HepG2 (cell line): ENCODE measurements at regions not wholly inside any gene's neighbourhood (a gene's known extent, or its start where the extent isn't known, plus 50 kb on each side); places are given as distances from the start of the nearest gene placed in this dataset.

Experiments
- ATAC-seq: fragments of 200-7000 bp; cut with Tn5 transposase; 3 replicates; pipeline ENCODE4 v1.9.1; 2020; ENCODE audit warnings: mild to moderate bottlenecking, moderate library complexity
- BruUV-seq: library from RNA; stranded (reverse); fragments of 400-500 nt; replicated peaks from 2 replicates; lab custom pipeline; 2021; lab: Mats Ljungman, UMichigan
- CTCF ChIA-PET: fragments of 300-600 bp; formaldehyde crosslinking; extraction: SDS; loops from one replicate; lab custom pipeline; 2021; ENCODE audit warnings: low total read pairs, inconsistent platforms, low intra/inter-chr PET ratio; lab: Yijun Ruan, JAX
- POLR2A ChIA-PET: fragments of 350-600 bp; sonication (Branson Sonifier 250); formaldehyde crosslinking; loops from one replicate; lab custom pipeline; 2020; ENCODE audit warnings: antibody characterized with exemption, inconsistent platforms; lab: Yijun Ruan, JAX
- DNase-seq: peaks from one replicate; pipeline ENCODE4 v3.0.0-alpha.2; 2015; ENCODE audit warnings: low spot score
- FAIRE-seq: peaks from 3 replicates; lab custom pipeline; 2011; peaks lifted over from hg19 to GRCh38; lab: Jason Lieb, UNC
- H2AFZ ChIP-seq: one replicate; pipeline ENCODE4 v1.6.1; 2011; ENCODE audit warnings: low read length, inconsistent platforms
- H3K27ac ChIP-seq: fragments of 300-600 bp; 3 replicates; pipeline ENCODE4 v1.8.0; 2011; ENCODE audit warnings: mixed run types, mild to moderate bottlenecking, mixed read lengths, low read length, inconsistent platforms; ENCODE audit not compliant: insufficient read depth; ENCODE audit errors: extremely low read length
- H3K27me3 ChIP-seq, 2 experiments: fragments of 200-600 bp in 1 of 2; 2 replicates in 1 of 2; 3 replicates in 1 of 2; pipeline versions ENCODE4 v1.6.0 to v1.8.0; 2011; ENCODE audit warnings: low read length in 2 of 2, mild to moderate bottlenecking in 2 of 2, moderate library complexity in 2 of 2, inconsistent platforms in 1 of 2; ENCODE audit not compliant: insufficient read depth in 2 of 2, control insufficient read depth in 1 of 2
- H3K36me3 ChIP-seq, 2 experiments: fragments of 200-600 bp in 1 of 2; replicated peaks in 1 of 2; 2 replicates in 1 of 2; 3 replicates in 1 of 2; pipeline versions ENCODE4 v1.5.1 to v1.8.0; 2011; ENCODE audit warnings: low read length in 2 of 2, inconsistent platforms in 1 of 2; ENCODE audit not compliant: insufficient read depth in 2 of 2, control insufficient read depth in 1 of 2
- H3K4me1 ChIP-seq: 2 replicates; pipeline ENCODE4 v1.5.1; 2012; ENCODE audit warnings: low read length, inconsistent platforms; ENCODE audit not compliant: insufficient read depth
- H3K4me2 ChIP-seq: 2 replicates; pipeline ENCODE4 v1.6.0; 2011; ENCODE audit warnings: low read depth, low read length, inconsistent platforms
- H3K4me3 ChIP-seq, 3 experiments: fragments of 200-600 bp in 1 of 3; sonication (generic), shearing (Covaris generic) in 1 of 3; replicated peaks in 1 of 3; 2 replicates each; pipeline ENCODE4 v1.5.1; 2011 to 2016; ENCODE audit warnings: low read length in 3 of 3, inconsistent platforms in 2 of 3, low read depth in 2 of 3, mild to moderate bottlenecking in 2 of 3, control low read depth in 1 of 3, mixed read lengths in 1 of 3; ENCODE audit not compliant: insufficient read depth in 1 of 3
- H3K79me2 ChIP-seq: one replicate; pipeline ENCODE4 v1.6.1; 2011; ENCODE audit warnings: low read length, inconsistent platforms; ENCODE audit not compliant: insufficient read depth
- H3K9ac ChIP-seq: 2 replicates; pipeline ENCODE4 v1.6.0; 2011; ENCODE audit warnings: mild to moderate bottlenecking, low read depth, low read length, inconsistent platforms; ENCODE audit not compliant: insufficient read depth
- H3K9me3 ChIP-seq: 2 replicates; pipeline ENCODE4 v1.5.1; 2012; ENCODE audit warnings: mild to moderate bottlenecking, low read length
- H4K20me1 ChIP-seq: 2 replicates; pipeline ENCODE4 v1.6.0; 2011; ENCODE audit warnings: inconsistent platforms, mild to moderate bottlenecking, low read length, moderate library complexity; ENCODE audit not compliant: insufficient read depth
- ATF7 ChIP-seq, 2 experiments: fragments of 450-650 bp in 1 of 2; sonication (generic) in 1 of 2; formaldehyde crosslinking in 1 of 2; IDR thresholded peaks; 2 replicates each; pipeline versions ENCODE4 v1.4.0 to v1.6.1; 2016 to 2020; ENCODE audit warnings: antibody characterized with exemption in 1 of 2, mild to moderate bottlenecking in 1 of 2, missing genetic modification reagents in 1 of 2
- BORCS8-MEF2B ChIP-seq: sonication (generic); formaldehyde crosslinking; IDR thresholded peaks from 2 replicates; pipeline ENCODE4 v1.8.0; 2022; ENCODE audit warnings: mild to moderate bottlenecking, missing genetic modification reagents
- KDM5A ChIP-seq: fragments of 200-600 bp; sonication (generic); IDR thresholded peaks from 2 replicates; pipeline ENCODE4 v1.7.0; 2018; ENCODE audit warnings: antibody characterized with exemption, mild to moderate bottlenecking, low read length, borderline replicate concordance
- MAFF ChIP-seq: IDR thresholded peaks from 2 replicates; pipeline ENCODE4 v1.6.1; 2011; ENCODE audit warnings: low read depth, low read length, improper control_type of control experiment
- MAFK ChIP-seq, 2 experiments: IDR thresholded peaks in 1 of 2; conservative IDR thresholded peaks in 1 of 2; 2 replicates each; pipeline ENCODE4 v1.6.1; 2011; ENCODE audit warnings: improper control_type of control experiment in 2 of 2, low read length in 2 of 2
- ZFP62 ChIP-seq: sonication (generic); formaldehyde crosslinking; IDR thresholded peaks from 2 replicates; pipeline ENCODE4 v1.4.0; 2020; ENCODE audit warnings: missing genetic modification reagents
- ZNF124 ChIP-seq: sonication (generic); formaldehyde crosslinking; IDR thresholded peaks from 2 replicates; pipeline ENCODE4 v1.4.0; 2020; ENCODE audit warnings: missing genetic modification reagents
- ZNF225 ChIP-seq: sonication (generic); formaldehyde crosslinking; IDR thresholded peaks from 2 replicates; pipeline ENCODE4 v1.4.0; 2020; ENCODE audit warnings: mild to moderate bottlenecking, missing genetic modification reagents
- ZNF317 ChIP-seq: sonication (generic); formaldehyde crosslinking; IDR thresholded peaks from 2 replicates; pipeline ENCODE4 v1.5.0; 2020; ENCODE audit warnings: mild to moderate bottlenecking, missing genetic modification reagents
- ZNF543 ChIP-seq: sonication (generic); formaldehyde crosslinking; IDR thresholded peaks from 2 replicates; pipeline ENCODE4 v1.4.0; 2020; ENCODE audit warnings: mild to moderate bottlenecking, missing genetic modification reagents
- ZNF678 ChIP-seq: sonication (generic); formaldehyde crosslinking; IDR thresholded peaks from 2 replicates; pipeline ENCODE4 v1.4.0; 2020; ENCODE audit warnings: mild to moderate bottlenecking, missing genetic modification reagents
- WGBS: methylation state at CpG from one replicate; pipeline ENCODE4 v1.1.6; 2017; ENCODE audit warnings: low lambda C conversion rate; 5-methylcytosine and 5-hydroxymethylcytosine counted together
- in situ Hi-C: cut with HindIII; loops from 2 replicates; pipeline ENCODE4 v1.10.0; 2017; ENCODE audit warnings: low pct_unique_long_range_greater_than_20kb; ENCODE audit not compliant: extremely low pct_ligation_motif_present
- intact Hi-C: fragments of 100-400 bp; cut with micrococcal nuclease; formaldehyde crosslinking; loops from one replicate; pipeline ENCODE4 v1.10.0; 2022; ENCODE audit not compliant: unreplicated experiment
- TF ChIP-seq, protein P1 (sequence below): sonication (generic); formaldehyde crosslinking; IDR thresholded peaks from 2 replicates; pipeline ENCODE4 v1.4.0; 2020; ENCODE audit warnings: low read depth, mild to moderate bottlenecking, missing genetic modification reagents
- TF ChIP-seq, protein P2 (sequence below): sonication (generic); IDR thresholded peaks from 2 replicates; pipeline ENCODE4 v1.6.1; 2016; ENCODE audit warnings: low read depth, borderline replicate concordance

DNA sequence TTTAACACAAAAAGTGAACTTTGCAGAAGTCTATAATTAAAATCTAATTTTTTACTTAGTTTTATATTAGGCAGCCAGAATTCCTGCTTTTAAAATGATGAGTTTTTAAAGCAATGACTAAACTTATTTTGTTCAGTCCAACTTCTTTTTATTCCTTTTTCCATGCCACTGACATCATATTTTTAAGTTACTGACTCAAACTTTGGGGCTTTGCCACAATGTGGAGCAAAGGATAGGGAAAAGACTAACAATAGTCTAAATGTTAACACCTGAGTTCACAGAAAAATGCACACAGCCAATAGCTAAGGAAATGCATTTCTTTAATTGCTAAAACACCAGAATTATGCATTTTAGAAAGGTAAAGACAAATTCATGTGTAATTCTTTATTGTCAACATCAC is 647.6 kb upstream of the DPPA4 start (continued):
- TF ChIP-seq, protein P1, sequence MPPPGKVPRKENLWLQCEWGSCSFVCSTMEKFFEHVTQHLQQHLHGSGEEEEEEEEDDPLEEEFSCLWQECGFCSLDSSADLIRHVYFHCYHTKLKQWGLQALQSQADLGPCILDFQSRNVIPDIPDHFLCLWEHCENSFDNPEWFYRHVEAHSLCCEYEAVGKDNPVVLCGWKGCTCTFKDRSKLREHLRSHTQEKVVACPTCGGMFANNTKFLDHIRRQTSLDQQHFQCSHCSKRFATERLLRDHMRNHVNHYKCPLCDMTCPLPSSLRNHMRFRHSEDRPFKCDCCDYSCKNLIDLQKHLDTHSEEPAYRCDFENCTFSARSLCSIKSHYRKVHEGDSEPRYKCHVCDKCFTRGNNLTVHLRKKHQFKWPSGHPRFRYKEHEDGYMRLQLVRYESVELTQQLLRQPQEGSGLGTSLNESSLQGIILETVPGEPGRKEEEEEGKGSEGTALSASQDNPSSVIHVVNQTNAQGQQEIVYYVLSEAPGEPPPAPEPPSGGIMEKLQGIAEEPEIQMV (CRISPR knock-in tag), result no peak
- TF ChIP-seq ZNF543 (CRISPR knock-in tag) (no peak), ZNF317 (CRISPR knock-in tag) (no peak), ZNF678 (CRISPR knock-in tag) (no peak)
- TF ChIP-seq, protein P2, sequence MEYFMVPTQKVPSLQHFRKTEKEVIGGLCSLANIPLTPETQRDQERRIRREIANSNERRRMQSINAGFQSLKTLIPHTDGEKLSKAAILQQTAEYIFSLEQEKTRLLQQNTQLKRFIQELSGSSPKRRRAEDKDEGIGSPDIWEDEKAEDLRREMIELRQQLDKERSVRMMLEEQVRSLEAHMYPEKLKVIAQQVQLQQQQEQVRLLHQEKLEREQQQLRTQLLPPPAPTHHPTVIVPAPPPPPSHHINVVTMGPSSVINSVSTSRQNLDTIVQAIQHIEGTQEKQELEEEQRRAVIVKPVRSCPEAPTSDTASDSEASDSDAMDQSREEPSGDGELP, result no peak

DNA sequence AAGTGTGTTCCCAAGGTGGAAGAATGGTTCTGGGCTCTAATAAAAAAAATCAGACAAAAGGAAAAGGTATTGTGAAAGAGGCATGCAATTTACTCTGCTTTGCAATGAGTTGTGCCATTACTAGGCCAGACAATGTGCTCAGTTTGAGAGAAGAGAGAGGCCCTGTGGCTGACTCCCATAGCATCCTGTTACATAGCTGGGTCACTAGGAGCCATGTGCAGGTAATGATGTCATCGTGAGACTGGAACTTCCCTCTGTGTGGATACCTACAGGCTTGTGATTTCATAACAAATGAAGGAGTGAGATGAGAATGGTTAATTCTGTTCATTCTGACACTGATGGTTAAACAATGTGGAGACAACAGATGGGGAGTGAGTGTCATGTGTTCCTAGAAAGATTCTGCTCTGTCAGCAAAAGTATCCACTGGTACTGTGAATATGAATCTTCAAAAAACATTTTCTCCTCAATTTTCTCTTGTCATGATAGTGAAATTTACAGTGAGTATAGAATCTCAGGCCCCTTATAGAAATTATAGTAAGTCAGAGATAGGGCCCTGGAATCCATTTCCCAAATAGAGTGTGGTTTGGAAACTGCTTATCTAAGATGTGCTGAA is 648.7 kb upstream of the DPPA4 start:
- CTCF ChIA-PET, result no interaction called here
- no peaks in the 10 kb centered on the region for H3K36me3 ChIP-seq
- 0% methylated on average over 1 of the region's 1 CpG for WGBS
- in situ Hi-C loops, result no loop called here
- H3K27me3 ChIP-seq, result no peaks in the 10 kb centered on the region
- H4K20me1 ChIP-seq, result no peaks in the 10 kb centered on the region
- no peaks in the 10 kb centered on the region for H3K4me1 ChIP-seq
- no peak overlapping the region for H3K27ac ChIP-seq
- POLR2A ChIA-PET, result no interaction called here
- H2AFZ ChIP-seq, result no peak overlapping the region
- H3K9ac ChIP-seq, result no peak overlapping the region
- DNase-seq (no peak), ATAC-seq (no peak), FAIRE-seq (no peak)
- no peaks in the 10 kb centered on the region for H3K79me2 ChIP-seq
- intact Hi-C loops, result no loop called here
- TF ChIP-seq ATF7 (IDR thresholded peaks at IDR 0.05), result peak; percentile 78
- no peak for TF ChIP-seq ATF7 (CRISPR knock-in tag; IDR thresholded peaks at IDR 0.05)
- no peak for TF ChIP-seq ZNF225 (CRISPR knock-in tag)
- TF ChIP-seq ZFP62 (CRISPR knock-in tag), result no peak
- TF ChIP-seq MAFK (conservative IDR thresholded peaks at IDR 0.05 in 1 of 2, IDR thresholded peaks at IDR 0.05 in 1 of 2; ENCODE audit: low read length in 2 of 2), result peak; percentile 82 to 91
- TF ChIP-seq MAFF, result peak; percentile 82
- no peak for TF ChIP-seq ZNF124 (CRISPR knock-in tag)
- no peak for TF ChIP-seq BORCS8-MEF2B (CRISPR knock-in tag)
- no peak for TF ChIP-seq KDM5A
- no peak overlapping the region for H3K4me2 ChIP-seq
- no peak overlapping the region for H3K4me3 ChIP-seq
- BruUV-seq, result no TSS peak
- no peaks in the 10 kb centered on the region for H3K9me3 ChIP-seq
